Body of pancreas (tissue), 4 donors: ENCODE measurements at regions not wholly inside any gene's neighbourhood (a gene's known extent, or its start where the extent isn't known, plus 50 kb on each side); places are given as distances from the start of the nearest gene placed in this dataset.

Experiments
- ATAC-seq: fragments of 150-250 bp; one replicate; pipeline ENCODE4 v1.9.1; 2016
- DNase-seq, 4 donors: peaks; one replicate each; pipeline ENCODE4 v3.0.0-alpha.2; 2019
- H3K27ac ChIP-seq, 4 donors: fragments of 200-600 bp; sonication (generic); 1 replicate in 3 of 4; 2 replicates in 1 of 4; pipeline versions ENCODE4 v1.5.1 to v1.6.1; 2016 to 2019; ENCODE audit warnings: mild to moderate bottlenecking in 1 of 4, mixed read lengths in 1 of 4, moderate library complexity in 1 of 4
- H3K27me3 ChIP-seq, 2 donors: fragments of 200-600 bp; sonication (generic); one replicate each; pipeline ENCODE4 v1.6.0; 2016; ENCODE audit warnings: mild to moderate bottlenecking in 1 of 2
- H3K36me3 ChIP-seq, 2 donors: fragments of 200-600 bp; sonication (generic); replicated peaks in 1 of 2; 2 replicates each; pipeline ENCODE4 v1.5.1; 2016; ENCODE audit warnings: low read depth in 2 of 2; ENCODE audit not compliant: insufficient read depth in 1 of 2
- H3K4me1 ChIP-seq: fragments of 200-600 bp; sonication (generic); one replicate; pipeline ENCODE4 v1.6.0; 2016
- H3K4me3 ChIP-seq, 2 donors: fragments of 200-600 bp; sonication (generic); 1 replicate in 1 of 2; 2 replicates in 1 of 2; pipeline ENCODE4 v1.5.1; 2016 to 2019
- H3K9me3 ChIP-seq, 3 donors: fragments of 200-600 bp; sonication (generic); 1 replicate in 2 of 3; 2 replicates in 1 of 3; pipeline ENCODE4 v1.5.1; 2016
- CTCF ChIP-seq, 7 experiments: fragments of 450-650 bp in 4 of 7; fragments of 200-600 bp in 3 of 7; sonication (generic) in 3 of 7; IDR thresholded peaks; one replicate each; pipeline ENCODE4 v1.5.1; 2016 to 2019; ENCODE audit warnings: antibody characterized with exemption in 7 of 7
- POLR2A ChIP-seq, 3 donors: fragments of 450-650 bp; IDR thresholded peaks; one replicate each; pipeline ENCODE4 v1.6.1; 2016; ENCODE audit warnings: antibody characterized with exemption in 3 of 3, mild to moderate bottlenecking in 2 of 3
- WGBS, 2 donors: methylation state at CpG; one replicate each; pipeline ENCODE4 v1.1.5; 2017; 5-methylcytosine and 5-hydroxymethylcytosine counted together
- intact Hi-C: fragments of 100-400 bp; cut with DNase I; formaldehyde crosslinking; loops from one replicate; pipeline ENCODE4 v1.15.1; 2023

- no peaks in the 10 kb centered on the region for H3K27me3 ChIP-seq
- no peak for DNase-seq
- no peak overlapping the region for H3K4me3 ChIP-seq
- ATAC-seq: no peak
- no peaks in the 10 kb centered on the region for H3K4me1 ChIP-seq
- H3K27ac ChIP-seq: no peak overlapping the region
- no peaks in the 10 kb centered on the region for H3K9me3 ChIP-seq
- intact Hi-C loops: no loop called here
- H3K36me3 ChIP-seq: no peaks in the 10 kb centered on the region
- no peak for TF ChIP-seq CTCF (IDR thresholded peaks at IDR 0.05)
- no peak for TF ChIP-seq POLR2A (IDR thresholded peaks at IDR 0.05)
Observed at GRCh38 chr2:16365366-16365765, 300.3 kb downstream of the CYRIA start.

GRCh38 chr2:16363581-16363980 is 302.1 kb downstream of the CYRIA start:
- TF ChIP-seq POLR2A (IDR thresholded peaks at IDR 0.05) (no peak), CTCF (IDR thresholded peaks at IDR 0.05) (no peak)
- ATAC-seq (no peak), DNase-seq (no peak)

GRCh38 chr2:16362611-16363010 is 303.0 kb downstream of the CYRIA start:
- Histone ChIP-seq H3K27me3 (no peaks in the 10 kb centered on the region), H3K4me1 (no peaks in the 10 kb centered on the region), H3K9me3 (no peaks in the 10 kb centered on the region), H3K4me3 (no peak overlapping the region), H3K36me3 (no peaks in the 10 kb centered on the region), H3K27ac (no peak overlapping the region)
- 64 to 70% methylated on average over 4 of the region's 4 CpGs for WGBS, 2 donors
- no peak for DNase-seq
- ATAC-seq: no peak
- TF ChIP-seq POLR2A (IDR thresholded peaks at IDR 0.05): no peak
- TF ChIP-seq CTCF (IDR thresholded peaks at IDR 0.05): no peak
- intact Hi-C loops: no loop called here

More at GRCh38 chr2:16363581-16363980, 302.1 kb downstream of the CYRIA start:
- 65 to 72% methylated on average over 3 of the region's 3 CpGs for WGBS, 2 donors
- no peak overlapping the region for H3K4me3 ChIP-seq
- no peaks in the 10 kb centered on the region for H3K9me3 ChIP-seq
- H3K4me1 ChIP-seq: no peaks in the 10 kb centered on the region
- no peak overlapping the region for H3K27ac ChIP-seq
- intact Hi-C loops: no loop called here
- H3K27me3 ChIP-seq: no peaks in the 10 kb centered on the region
- H3K36me3 ChIP-seq: no peaks in the 10 kb centered on the region

- Histone ChIP-seq H3K9me3 (no peaks in the 10 kb centered on the region), H3K27me3 (no peaks in the 10 kb centered on the region), H3K36me3 (no peaks in the 10 kb centered on the region), H3K4me1 (no peaks in the 10 kb centered on the region), H3K4me3 (no peak overlapping the region), H3K27ac (no peak overlapping the region)
- intact Hi-C loops: no loop called here
- 68 to 73% methylated on average over 9 of the region's 9 CpGs for WGBS, 2 donors
- no peak for TF ChIP-seq CTCF (IDR thresholded peaks at IDR 0.05)
- no peak for TF ChIP-seq POLR2A (IDR thresholded peaks at IDR 0.05)
- DNase-seq (no peak), ATAC-seq (no peak)
Observed at GRCh38 chr2:16361261-16361995, 304.2 kb downstream of the CYRIA start.

- Histone ChIP-seq H3K9me3 (no peaks in the 10 kb centered on the region), H3K36me3 (no peaks in the 10 kb centered on the region), H3K4me1 (no peaks in the 10 kb centered on the region), H3K27me3 (no peaks in the 10 kb centered on the region), H3K27ac (no peak overlapping the region), H3K4me3 (no peak overlapping the region)
- TF ChIP-seq POLR2A (IDR thresholded peaks at IDR 0.05): no peak
- TF ChIP-seq CTCF (IDR thresholded peaks at IDR 0.05): no peak
- 88 to 91% methylated on average over 1 of the region's 1 CpG for WGBS, 2 donors
- DNase-seq (no peak), ATAC-seq (no peak)
- intact Hi-C loops: no loop called here
Observed at GRCh38 chr2:16359961-16360360, 305.7 kb downstream of the CYRIA start.
